SK-N-DZ (cell line): ENCODE measurements at regions not wholly inside any gene's neighbourhood (a gene's known extent, or its start where the extent isn't known, plus 50 kb on each side); places are given as distances from the start of the nearest gene placed in this dataset.
"Not testable (repeated sequence)": the region's sequence is repeated elsewhere in the genome, so short reads cannot be mapped to it uniquely, and the experiment has no call there.

Experiments used
- DNase-seq: peaks from one replicate; pipeline ENCODE4 v3.0.0-alpha.2; 2015; ENCODE audit warnings: low spot score

DNA sequence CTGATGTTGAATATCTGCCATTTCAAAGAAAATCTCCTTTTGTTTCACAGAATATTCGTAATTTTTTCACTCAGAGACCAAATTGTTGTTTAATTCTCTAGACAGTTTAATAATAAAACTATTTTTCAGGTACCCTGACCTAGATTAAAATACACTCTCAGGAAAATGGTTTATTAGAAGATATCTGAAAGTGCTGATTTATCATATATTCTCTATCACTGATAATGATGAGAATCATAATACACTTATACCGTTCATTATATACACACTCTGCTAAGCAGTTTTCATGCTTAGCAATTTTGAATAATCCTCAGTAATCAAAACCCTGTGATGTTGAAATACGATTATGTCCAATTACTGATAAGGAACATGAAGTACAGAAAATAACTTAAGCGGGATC lies 772.9 kb upstream of the CRIM1 start:
- no peak for DNase-seq

- no peak for DNase-seq
Observed at GRCh38 chr2:35580956-35581355, 774.6 kb upstream of the CRIM1 start.

- not testable (repeated sequence) for DNase-seq
Observed at GRCh38 chr2:35568574-35568973, 787.0 kb upstream of the CRIM1 start.

GRCh38 chr2:35562488-35562887 lies 793.1 kb upstream of the CRIM1 start:
- no peak for DNase-seq

GRCh38 chr2:35548171-35548570 lies 807.4 kb upstream of the CRIM1 start:
- no peak for DNase-seq

GRCh38 chr2:35545301-35545700 lies 810.3 kb upstream of the CRIM1 start:
- no peak for DNase-seq

- DNase-seq = no peak
Observed at GRCh38 chr2:35538796-35539195, 816.8 kb upstream of the CRIM1 start.

DNA sequence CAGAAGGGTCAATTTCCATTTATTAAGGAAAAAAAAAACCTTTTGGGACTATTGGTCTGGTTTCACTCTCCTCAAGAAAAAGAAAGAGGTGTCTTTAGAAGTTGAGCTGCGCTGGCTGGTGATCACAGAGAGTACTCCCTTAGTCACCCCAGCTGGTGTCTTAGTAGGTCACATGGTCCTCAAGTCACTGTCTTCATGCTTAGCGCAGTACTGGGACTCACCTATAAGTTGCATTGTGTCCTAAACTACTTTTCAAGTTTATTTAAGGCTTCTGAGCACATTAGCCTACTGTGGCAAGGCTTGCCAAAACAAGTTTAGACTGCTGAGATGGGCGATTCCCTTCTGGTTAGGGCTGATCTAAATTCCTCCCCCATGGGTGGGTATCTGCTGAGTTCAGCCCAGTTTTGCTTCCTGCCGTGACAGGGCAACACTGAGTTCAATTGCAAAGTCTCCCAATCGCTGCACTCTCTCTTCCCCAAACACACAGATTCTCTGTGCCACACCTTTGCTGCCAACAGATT lies 824.9 kb upstream of the CRIM1 start:
- no peak for DNase-seq

- no peak for DNase-seq
Observed at GRCh38 chr2:35526741-35527140, 828.8 kb upstream of the CRIM1 start.

- no peak for DNase-seq
Observed at GRCh38 chr2:35522450-35522849, 833.1 kb upstream of the CRIM1 start.

DNA sequence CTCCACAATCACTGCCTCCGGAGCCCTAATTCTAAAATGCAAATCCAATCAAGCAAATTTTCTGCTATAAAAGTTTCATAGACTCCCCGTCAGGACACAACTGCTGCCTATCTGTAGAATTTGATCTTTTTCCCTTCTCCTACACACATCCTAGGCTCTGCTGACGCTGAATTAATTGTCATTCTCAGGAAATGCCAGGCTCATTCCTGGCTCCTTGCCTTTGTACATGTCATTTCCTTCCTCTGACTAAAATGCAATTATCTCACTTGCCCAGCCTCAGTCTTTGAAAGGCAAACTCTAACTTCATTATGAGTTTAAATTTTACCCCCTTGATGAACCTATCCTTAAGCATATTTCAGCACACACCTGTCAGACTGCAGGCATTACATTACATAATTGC lies 844.9 kb upstream of the CRIM1 start:
- DNase-seq = no peak

DNA sequence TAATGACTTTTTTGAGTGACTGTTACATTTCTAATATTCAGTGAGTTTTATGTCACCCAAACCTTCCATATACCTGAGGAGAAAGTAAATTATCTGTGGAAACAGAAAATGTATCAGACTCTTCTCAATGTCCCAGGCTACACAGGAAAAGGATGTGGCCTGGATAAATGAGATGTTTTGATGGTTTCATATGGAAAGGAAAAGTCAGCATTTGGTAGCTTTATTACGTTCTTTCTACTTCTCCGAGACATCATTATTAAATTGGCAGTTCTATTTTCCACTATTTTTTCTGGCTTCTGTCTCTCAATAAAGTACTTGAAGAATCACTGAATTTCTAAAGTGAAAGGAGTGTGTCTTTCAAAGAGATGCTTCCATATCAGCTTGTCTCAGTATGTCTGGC lies 847.0 kb upstream of the CRIM1 start:
- DNase-seq = no peak

GRCh38 chr2:35504419-35504818 lies 851.2 kb upstream of the CRIM1 start:
- DNase-seq = no peak

- DNase-seq = no peak
Observed at GRCh38 chr2:35503738-35504199, 851.8 kb upstream of the CRIM1 start.

GRCh38 chr2:35503311-35503710 lies 852.3 kb upstream of the CRIM1 start:
- DNase-seq = no peak

DNA sequence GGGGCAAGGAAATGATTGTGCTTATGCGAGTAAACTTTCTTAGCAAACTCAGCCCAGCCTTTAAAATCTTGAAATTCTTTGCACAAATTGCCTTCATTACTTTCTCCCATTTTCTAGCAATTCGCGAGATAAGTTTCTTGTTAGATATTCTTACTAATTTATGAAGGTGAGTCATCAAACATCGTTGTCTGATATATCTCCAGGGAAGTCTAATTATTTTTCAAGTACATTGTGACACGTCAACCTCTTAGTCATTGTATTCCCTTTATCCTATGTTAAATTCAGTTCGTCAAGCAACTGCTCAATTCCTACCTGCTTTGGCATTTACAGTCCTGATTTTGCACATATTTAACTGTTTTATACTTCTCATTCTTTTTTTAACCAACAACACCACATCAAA lies 854.5 kb upstream of the CRIM1 start:
- no peak for DNase-seq

DNA sequence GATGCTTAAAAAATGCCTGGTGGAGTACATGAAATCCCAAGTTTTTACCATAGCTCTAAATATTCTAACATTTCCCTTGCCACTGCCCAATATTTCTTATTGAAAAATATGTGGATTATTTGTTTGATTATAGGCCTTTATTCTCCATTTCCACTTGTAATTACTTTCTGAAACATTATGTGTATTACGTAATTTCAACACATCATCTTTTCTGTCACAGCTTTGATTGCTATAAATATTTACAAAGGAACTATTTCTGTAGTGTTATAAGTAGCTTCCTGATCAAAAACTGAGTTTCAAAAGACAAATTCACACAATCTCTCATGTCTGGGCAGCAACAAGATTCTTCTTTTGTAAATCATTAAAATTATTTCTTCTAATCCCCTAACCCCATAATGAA lies 859.6 kb upstream of the CRIM1 start:
- DNase-seq = no peak

DNA sequence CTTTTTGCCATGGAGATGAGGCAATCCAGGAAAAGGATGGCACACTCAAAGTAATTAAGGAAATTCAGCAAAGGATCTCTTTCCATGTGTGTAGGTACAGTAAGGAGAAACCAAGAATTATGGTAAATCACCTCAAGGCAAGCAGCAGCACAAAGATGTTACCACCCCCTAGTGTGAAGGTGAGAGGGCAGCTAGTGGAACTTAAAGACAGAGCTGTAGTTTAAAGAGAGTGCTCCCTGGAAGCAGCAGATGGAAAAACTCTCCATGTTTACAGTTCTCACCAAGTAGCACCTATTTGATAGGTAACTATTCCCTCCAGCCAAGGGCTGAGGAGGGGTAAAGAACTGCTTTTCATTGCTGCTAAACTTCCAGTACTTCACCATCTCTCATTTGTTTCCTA lies 860.4 kb upstream of the CRIM1 start:
- DNase-seq = no peak

GRCh38 chr2:35478121-35478520 lies 877.5 kb upstream of the CRIM1 start:
- DNase-seq = not testable (repeated sequence)

- no peak for DNase-seq
Observed at GRCh38 chr2:35468245-35468644, 887.3 kb upstream of the CRIM1 start.

DNA sequence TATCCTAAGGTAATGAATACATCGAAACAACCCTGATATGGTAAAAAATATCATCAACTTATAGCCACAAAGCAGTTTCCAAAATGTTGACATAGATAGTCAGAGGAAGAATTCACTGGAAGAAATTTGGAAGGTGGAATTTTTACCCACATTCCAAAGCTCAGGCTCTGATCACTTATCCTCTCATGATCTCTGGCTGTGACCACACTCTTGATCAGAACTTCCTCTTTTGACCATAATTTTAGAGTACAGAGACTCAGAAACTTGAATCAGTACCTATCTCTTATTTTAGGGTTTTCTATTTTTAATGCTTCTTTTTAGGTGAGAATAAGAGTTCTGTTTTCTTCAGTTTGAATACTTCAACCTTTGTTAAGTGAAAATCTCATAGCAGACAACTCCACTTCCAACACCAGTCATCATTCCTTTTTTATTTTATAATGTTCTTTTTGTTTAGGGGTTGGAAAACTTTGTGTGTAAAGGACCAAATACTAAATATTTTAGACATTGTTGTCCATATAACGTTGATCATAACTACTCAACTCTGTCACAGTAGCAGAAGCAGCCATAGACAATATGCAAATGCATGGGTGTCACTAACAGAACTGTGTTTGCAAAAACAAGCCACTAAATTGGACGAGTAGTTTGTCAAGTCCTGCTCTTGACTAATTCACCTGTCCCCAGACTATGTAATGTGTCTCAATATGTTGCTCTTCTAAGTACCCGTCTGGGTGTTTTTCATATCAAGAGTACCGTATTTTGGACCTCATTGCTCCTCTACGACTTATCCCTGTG lies 891.6 kb upstream of the CRIM1 start:
- no peak for DNase-seq

- DNase-seq = no peak
Observed at GRCh38 chr2:35462226-35462998, 893.2 kb upstream of the CRIM1 start.

GRCh38 chr2:35461406-35461805 lies 894.2 kb upstream of the CRIM1 start:
- no peak for DNase-seq
